SK-N-SH treated with all-trans-retinoic acid at 6 μM for 48 hours (cell line): ENCODE measurements at regions not wholly inside any gene's neighbourhood (a gene's known extent, or its start where the extent isn't known, plus 50 kb on each side); places are given as distances from the start of the nearest gene placed in this dataset.

Experiments
- ATAC-seq: fragments of 200-7000 bp; cut with Tn5 transposase; 3 replicates; pipeline ENCODE4 v1.9.1; 2020; ENCODE audit warnings: mild to moderate bottlenecking, moderate library complexity
- ARNTL ChIP-seq: fragments of 450-650 bp; formaldehyde crosslinking; IDR thresholded peaks from 2 replicates; pipeline ENCODE4 v1.5.0; 2020; ENCODE audit warnings: low read depth, mild to moderate bottlenecking, moderate library complexity, borderline replicate concordance
- BACH2 ChIP-seq: fragments of 250-450 bp; sonication (Bioruptor Pico); IDR thresholded peaks from 2 replicates; pipeline ENCODE4 v1.9.0; 2021; ENCODE audit warnings: mild to moderate bottlenecking, borderline replicate concordance
- CSDC2 ChIP-seq: fragments of 250-450 bp; sonication (Bioruptor Pico); IDR thresholded peaks from 2 replicates; pipeline ENCODE4 v1.5.0; 2020; ENCODE audit warnings: mild to moderate bottlenecking, moderate library complexity
- ESRRG ChIP-seq: fragments of 250-450 bp; sonication (Bioruptor Pico); IDR thresholded peaks from 2 replicates; pipeline ENCODE4 v1.6.1; 2021; ENCODE audit warnings: mild to moderate bottlenecking
- GLIS3 ChIP-seq: fragments of 250-450 bp; sonication (Bioruptor Pico); IDR thresholded peaks from 2 replicates; pipeline ENCODE4 v1.5.0; 2020; ENCODE audit warnings: mild to moderate bottlenecking, moderate library complexity
- ISL1 ChIP-seq: fragments of 250-450 bp; sonication (Bioruptor Pico); IDR thresholded peaks from 2 replicates; pipeline ENCODE4 v2.1.2; 2022; ENCODE audit warnings: mild to moderate bottlenecking, moderate library complexity
- PPARA ChIP-seq: fragments of 250-450 bp; sonication (Bioruptor Pico); IDR thresholded peaks from 2 replicates; pipeline ENCODE4 v1.5.0; 2020; ENCODE audit warnings: mild to moderate bottlenecking, borderline replicate concordance
- RARB ChIP-seq: fragments of 250-450 bp; sonication (Bioruptor Pico); IDR thresholded peaks from 2 replicates; pipeline ENCODE4 v1.8.0; 2021; ENCODE audit warnings: mild to moderate bottlenecking, moderate library complexity
- SNAI2 ChIP-seq: fragments of 250-450 bp; sonication (Bioruptor Pico); IDR thresholded peaks from 2 replicates; pipeline ENCODE4 v1.5.0; 2020; ENCODE audit warnings: mild to moderate bottlenecking, moderate library complexity
- TCF4 ChIP-seq: fragments of 250-450 bp; sonication (Bioruptor Pico); IDR thresholded peaks from 2 replicates; pipeline ENCODE4 v1.8.0; 2021; ENCODE audit warnings: mild to moderate bottlenecking, moderate library complexity, borderline replicate concordance
- TOX ChIP-seq: fragments of 250-450 bp; sonication (Bioruptor Pico); IDR thresholded peaks from 2 replicates; pipeline ENCODE4 v1.8.0; 2021; ENCODE audit warnings: mild to moderate bottlenecking, moderate library complexity, borderline replicate concordance
- ZC3H10 ChIP-seq: fragments of 250-450 bp; sonication (Bioruptor Pico); IDR thresholded peaks from 2 replicates; pipeline ENCODE4 v1.5.1; 2021; ENCODE audit warnings: mild to moderate bottlenecking, moderate library complexity
- ZFP3 ChIP-seq: fragments of 250-450 bp; sonication (Bioruptor Pico); IDR thresholded peaks from 2 replicates; pipeline ENCODE4 v1.5.0; 2020; ENCODE audit warnings: mild to moderate bottlenecking, moderate library complexity
- ZFP30 ChIP-seq: fragments of 450-650 bp; formaldehyde crosslinking; IDR thresholded peaks from 2 replicates; pipeline ENCODE4 v1.5.0; 2022; ENCODE audit warnings: mild to moderate bottlenecking, moderate library complexity
- ZNF565 ChIP-seq: fragments of 450-650 bp; formaldehyde crosslinking; conservative IDR thresholded peaks from 2 replicates; pipeline ENCODE4 v1.5.0; 2020; ENCODE audit warnings: low read depth, mild to moderate bottlenecking, moderate library complexity
- ZNF70 ChIP-seq: fragments of 450-650 bp; formaldehyde crosslinking; IDR thresholded peaks from 2 replicates; pipeline ENCODE4 v1.5.0; 2020; ENCODE audit warnings: mild to moderate bottlenecking, moderate library complexity
- TF ChIP-seq, protein P1 (sequence below): fragments of 250-450 bp; sonication (Bioruptor Pico); IDR thresholded peaks from 2 replicates; pipeline ENCODE4 v1.5.0; 2020; ENCODE audit warnings: mild to moderate bottlenecking, moderate library complexity
- TF ChIP-seq, protein P2 (sequence below): fragments of 250-450 bp; sonication (Bioruptor Pico); IDR thresholded peaks from 2 replicates; pipeline ENCODE4 v1.5.1; 2020; ENCODE audit warnings: low read depth, mild to moderate bottlenecking, moderate library complexity
- TF ChIP-seq, protein P3 (sequence below): fragments of 250-450 bp; sonication (Bioruptor Pico); IDR thresholded peaks from 2 replicates; pipeline ENCODE4 v1.5.1; 2021; ENCODE audit warnings: mild to moderate bottlenecking, moderate library complexity
- TF ChIP-seq, protein P4 (sequence below): fragments of 250-450 bp; sonication (Bioruptor Pico); IDR thresholded peaks from 2 replicates; pipeline ENCODE4 v1.8.0; 2020; ENCODE audit warnings: mild to moderate bottlenecking, moderate library complexity, borderline replicate concordance
- TF ChIP-seq, protein P5 (sequence below): fragments of 250-450 bp; sonication (Bioruptor Pico); IDR thresholded peaks from 2 replicates; pipeline ENCODE4 v1.8.0; 2021; ENCODE audit warnings: low read depth, mild to moderate bottlenecking, moderate library complexity, borderline replicate concordance

DNA sequence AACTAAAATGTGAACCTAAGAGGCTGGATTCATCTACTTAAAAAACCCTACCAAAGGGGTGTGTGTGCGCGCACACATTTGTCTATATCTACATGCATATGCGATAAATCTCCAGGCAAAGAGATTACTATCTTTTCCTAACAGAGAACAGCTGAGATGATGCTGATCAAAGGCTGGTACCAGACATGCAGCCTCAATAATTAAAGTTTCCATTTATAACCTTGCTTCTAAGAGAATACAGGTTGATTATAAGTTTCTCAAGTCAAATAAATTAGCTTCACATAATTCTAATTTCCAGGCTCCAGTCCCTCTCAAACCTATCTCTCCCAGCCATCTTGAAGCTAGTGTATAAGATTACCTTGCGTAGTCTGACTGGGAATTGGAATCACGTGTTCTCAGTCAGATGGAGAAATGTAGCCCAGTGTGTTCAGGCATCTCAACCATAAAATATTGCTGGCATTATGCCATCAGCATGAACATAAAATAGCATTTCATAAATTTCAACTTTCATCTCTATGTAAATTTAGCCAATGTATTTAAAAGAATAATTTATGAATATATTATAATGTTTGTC lies 1062.0 kb downstream of the XPNPEP1 start:
- TF ChIP-seq TCF4, result peak; percentile 83
- TF ChIP-seq ZFP30 (CRISPR knock-in tag), result no peak
- TF ChIP-seq, protein P1, sequence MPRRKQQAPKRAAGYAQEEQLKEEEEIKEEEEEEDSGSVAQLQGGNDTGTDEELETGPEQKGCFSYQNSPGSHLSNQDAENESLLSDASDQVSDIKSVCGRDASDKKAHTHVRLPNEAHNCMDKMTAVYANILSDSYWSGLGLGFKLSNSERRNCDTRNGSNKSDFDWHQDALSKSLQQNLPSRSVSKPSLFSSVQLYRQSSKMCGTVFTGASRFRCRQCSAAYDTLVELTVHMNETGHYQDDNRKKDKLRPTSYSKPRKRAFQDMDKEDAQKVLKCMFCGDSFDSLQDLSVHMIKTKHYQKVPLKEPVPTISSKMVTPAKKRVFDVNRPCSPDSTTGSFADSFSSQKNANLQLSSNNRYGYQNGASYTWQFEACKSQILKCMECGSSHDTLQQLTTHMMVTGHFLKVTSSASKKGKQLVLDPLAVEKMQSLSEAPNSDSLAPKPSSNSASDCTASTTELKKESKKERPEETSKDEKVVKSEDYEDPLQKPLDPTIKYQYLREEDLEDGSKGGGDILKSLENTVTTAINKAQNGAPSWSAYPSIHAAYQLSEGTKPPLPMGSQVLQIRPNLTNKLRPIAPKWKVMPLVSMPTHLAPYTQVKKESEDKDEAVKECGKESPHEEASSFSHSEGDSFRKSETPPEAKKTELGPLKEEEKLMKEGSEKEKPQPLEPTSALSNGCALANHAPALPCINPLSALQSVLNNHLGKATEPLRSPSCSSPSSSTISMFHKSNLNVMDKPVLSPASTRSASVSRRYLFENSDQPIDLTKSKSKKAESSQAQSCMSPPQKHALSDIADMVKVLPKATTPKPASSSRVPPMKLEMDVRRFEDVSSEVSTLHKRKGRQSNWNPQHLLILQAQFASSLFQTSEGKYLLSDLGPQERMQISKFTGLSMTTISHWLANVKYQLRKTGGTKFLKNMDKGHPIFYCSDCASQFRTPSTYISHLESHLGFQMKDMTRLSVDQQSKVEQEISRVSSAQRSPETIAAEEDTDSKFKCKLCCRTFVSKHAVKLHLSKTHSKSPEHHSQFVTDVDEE (CRISPR knock-in tag), result peak; percentile 47; the same call in 1 of the 2 replicates
- no peak for ATAC-seq

DNA sequence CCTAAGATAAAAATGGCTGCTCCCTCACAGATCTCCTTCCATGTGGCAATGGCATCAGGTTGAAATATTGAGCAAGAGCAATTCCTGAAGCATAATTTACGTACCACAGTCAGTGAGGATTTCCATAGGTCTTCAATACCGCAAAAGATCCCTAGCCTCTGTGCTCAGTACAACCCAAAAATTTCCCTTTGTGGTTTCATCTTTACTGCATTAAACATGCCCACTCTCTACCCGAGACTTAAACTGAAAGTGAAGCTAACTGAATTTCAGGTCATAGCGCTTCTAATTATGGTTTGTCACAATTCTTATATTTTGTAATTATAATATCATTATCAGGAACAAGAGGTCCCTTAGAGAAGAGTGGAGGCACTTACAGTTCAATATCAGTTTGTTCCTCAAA lies 1071.1 kb downstream of the XPNPEP1 start:
- TF ChIP-seq GLIS3 (CRISPR knock-in tag), result no peak
- no peak for TF ChIP-seq RARB (CRISPR knock-in tag)
- TF ChIP-seq ZNF70 (CRISPR knock-in tag), result no peak
- no peak for ATAC-seq

DNA sequence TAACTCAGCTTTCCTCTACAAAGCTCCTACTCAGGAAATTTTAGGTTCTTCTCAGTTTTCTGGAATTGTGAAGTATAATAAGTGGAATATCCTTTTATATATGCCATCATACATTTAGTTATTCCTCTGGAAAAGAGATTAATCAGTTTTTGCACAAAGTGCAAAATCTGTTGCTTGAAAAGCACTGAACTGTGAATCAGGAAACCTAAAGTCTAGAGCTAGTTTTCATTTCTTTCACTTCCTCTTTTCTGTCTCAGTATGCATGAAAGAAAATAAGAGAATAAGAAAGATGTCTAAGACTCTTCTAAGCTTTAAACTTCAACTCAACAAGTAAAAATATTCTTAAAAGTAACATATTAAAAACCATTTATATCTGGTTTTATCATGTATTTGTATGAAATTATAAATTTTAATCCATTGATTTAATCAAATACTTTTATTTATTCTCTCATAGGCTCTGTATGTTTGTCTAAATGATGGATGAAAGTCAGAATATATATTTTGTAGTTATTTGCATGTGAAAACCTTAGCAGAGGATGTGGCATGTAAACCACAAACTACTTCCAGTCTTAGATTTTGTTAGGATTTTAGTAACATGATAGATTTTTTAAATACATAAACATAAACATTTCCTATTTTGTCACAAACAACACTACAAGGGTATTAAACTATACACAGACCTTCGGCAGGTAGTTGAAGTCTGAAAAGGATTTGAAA lies 1073.0 kb downstream of the XPNPEP1 start:
- ATAC-seq, result no peak
- TF ChIP-seq, protein P2, sequence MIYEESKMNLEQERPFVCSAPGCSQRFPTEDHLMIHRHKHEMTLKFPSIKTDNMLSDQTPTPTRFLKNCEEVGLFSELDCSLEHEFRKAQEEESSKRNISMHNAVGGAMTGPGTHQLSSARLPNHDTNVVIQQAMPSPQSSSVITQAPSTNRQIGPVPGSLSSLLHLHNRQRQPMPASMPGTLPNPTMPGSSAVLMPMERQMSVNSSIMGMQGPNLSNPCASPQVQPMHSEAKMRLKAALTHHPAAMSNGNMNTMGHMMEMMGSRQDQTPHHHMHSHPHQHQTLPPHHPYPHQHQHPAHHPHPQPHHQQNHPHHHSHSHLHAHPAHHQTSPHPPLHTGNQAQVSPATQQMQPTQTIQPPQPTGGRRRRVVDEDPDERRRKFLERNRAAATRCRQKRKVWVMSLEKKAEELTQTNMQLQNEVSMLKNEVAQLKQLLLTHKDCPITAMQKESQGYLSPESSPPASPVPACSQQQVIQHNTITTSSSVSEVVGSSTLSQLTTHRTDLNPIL (CRISPR knock-in tag), result no peak
- TF ChIP-seq, protein P3, sequence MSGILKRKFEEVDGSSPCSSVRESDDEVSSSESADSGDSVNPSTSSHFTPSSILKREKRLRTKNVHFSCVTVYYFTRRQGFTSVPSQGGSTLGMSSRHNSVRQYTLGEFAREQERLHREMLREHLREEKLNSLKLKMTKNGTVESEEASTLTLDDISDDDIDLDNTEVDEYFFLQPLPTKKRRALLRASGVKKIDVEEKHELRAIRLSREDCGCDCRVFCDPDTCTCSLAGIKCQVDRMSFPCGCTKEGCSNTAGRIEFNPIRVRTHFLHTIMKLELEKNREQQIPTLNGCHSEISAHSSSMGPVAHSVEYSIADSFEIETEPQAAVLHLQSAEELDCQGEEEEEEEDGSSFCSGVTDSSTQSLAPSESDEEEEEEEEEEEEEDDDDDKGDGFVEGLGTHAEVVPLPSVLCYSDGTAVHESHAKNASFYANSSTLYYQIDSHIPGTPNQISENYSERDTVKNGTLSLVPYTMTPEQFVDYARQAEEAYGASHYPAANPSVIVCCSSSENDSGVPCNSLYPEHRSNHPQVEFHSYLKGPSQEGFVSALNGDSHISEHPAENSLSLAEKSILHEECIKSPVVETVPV (CRISPR knock-in tag), result no peak
- no peak for TF ChIP-seq ESRRG (CRISPR knock-in tag)
- TF ChIP-seq CSDC2 (CRISPR knock-in tag), result no peak
- no peak for TF ChIP-seq SNAI2
- no peak for TF ChIP-seq RARB (CRISPR knock-in tag)
- no peak for TF ChIP-seq TCF4
- TF ChIP-seq TOX, result no peak

DNA sequence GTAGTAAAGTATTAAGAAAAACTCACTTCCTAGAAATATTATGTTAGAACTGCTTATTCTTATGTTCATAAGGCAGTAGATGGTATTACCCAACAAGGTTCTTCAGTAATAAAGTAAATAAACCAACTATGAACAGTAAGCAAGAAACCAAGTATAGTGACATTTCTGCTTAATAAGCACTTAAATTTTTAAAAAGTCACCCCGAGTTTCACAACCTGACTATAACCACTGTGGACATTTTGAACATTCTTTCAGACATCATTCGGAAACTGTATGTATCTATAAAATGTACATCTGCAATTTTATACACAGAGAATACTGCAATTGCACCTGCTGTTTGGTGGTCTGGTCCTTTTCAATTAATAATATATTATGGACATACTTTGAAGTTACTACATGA lies 1073.6 kb downstream of the XPNPEP1 start:
- no peak for ATAC-seq
- TF ChIP-seq ZFP30 (CRISPR knock-in tag), result no peak
- TF ChIP-seq, protein P4, sequence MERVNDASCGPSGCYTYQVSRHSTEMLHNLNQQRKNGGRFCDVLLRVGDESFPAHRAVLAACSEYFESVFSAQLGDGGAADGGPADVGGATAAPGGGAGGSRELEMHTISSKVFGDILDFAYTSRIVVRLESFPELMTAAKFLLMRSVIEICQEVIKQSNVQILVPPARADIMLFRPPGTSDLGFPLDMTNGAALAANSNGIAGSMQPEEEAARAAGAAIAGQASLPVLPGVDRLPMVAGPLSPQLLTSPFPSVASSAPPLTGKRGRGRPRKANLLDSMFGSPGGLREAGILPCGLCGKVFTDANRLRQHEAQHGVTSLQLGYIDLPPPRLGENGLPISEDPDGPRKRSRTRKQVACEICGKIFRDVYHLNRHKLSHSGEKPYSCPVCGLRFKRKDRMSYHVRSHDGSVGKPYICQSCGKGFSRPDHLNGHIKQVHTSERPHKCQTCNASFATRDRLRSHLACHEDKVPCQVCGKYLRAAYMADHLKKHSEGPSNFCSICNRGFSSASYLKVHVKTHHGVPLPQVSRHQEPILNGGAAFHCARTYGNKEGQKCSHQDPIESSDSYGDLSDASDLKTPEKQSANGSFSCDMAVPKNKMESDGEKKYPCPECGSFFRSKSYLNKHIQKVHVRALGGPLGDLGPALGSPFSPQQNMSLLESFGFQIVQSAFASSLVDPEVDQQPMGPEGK, result no peak
- TF ChIP-seq RARB (CRISPR knock-in tag), result no peak
- TF ChIP-seq ZC3H10 (CRISPR knock-in tag), result no peak
- no peak for TF ChIP-seq ZNF70 (CRISPR knock-in tag)
- no peak for TF ChIP-seq SNAI2
- TF ChIP-seq ISL1 (CRISPR knock-in tag), result no peak
- TF ChIP-seq ARNTL (CRISPR knock-in tag), result no peak
- TF ChIP-seq, protein P2 (CRISPR knock-in tag), result no peak
- no peak for TF ChIP-seq ESRRG (CRISPR knock-in tag)
- TF ChIP-seq BACH2, result no peak
- TF ChIP-seq GLIS3 (CRISPR knock-in tag), result no peak
- TF ChIP-seq ZFP3 (CRISPR knock-in tag), result no peak
- TF ChIP-seq, protein P5, sequence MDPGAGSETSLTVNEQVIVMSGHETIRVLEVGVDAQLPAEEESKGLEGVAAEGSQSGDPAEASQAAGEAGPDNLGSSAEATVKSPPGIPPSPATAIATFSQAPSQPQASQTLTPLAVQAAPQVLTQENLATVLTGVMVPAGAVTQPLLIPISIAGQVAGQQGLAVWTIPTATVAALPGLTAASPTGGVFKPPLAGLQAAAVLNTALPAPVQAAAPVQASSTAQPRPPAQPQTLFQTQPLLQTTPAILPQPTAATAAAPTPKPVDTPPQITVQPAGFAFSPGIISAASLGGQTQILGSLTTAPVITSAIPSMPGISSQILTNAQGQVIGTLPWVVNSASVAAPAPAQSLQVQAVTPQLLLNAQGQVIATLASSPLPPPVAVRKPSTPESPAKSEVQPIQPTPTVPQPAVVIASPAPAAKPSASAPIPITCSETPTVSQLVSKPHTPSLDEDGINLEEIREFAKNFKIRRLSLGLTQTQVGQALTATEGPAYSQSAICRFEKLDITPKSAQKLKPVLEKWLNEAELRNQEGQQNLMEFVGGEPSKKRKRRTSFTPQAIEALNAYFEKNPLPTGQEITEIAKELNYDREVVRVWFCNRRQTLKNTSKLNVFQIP (CRISPR knock-in tag), result no peak
- no peak for TF ChIP-seq ZNF565
- no peak for TF ChIP-seq PPARA (CRISPR knock-in tag)
- TF ChIP-seq, protein P3 (CRISPR knock-in tag), result no peak
